ENCODE measurements at regions not wholly inside any gene's neighbourhood (a gene's known extent, or its start where the extent isn't known, plus 50 kb on each side); places are given as distances from the start of the nearest gene placed in this dataset.

DNA sequence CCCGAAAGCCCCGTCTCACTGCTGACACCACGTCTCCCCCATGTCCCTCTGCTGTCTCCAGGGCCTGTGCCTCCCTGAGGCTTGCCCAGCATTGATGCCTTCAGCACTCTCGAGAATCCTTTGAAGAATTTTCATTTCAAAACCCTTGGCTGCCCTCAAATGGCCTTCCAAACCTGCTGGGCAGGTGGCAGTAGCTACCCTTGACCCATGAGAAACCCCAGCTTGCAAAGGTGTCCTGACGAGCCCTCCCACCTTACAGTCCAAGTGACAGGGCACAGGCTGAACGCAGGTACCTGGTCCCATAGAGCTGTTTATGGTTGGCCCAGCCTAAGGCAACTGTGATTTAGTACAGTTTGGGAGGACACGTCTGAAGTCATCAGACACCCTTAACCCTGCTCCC lies 97.2 kb upstream of the SPIN1 start:
- TF ChIP-seq CTCF (IDR thresholded peaks at IDR 0.05) (no peak), POLR2A (IDR thresholded peaks at IDR 0.05) (no peak)
